ENCODE measurements at regions not wholly inside any gene's neighbourhood (a gene's known extent, or its start where the extent isn't known, plus 50 kb on each side); places are given as distances from the start of the nearest gene placed in this dataset.

- DNase-seq (ENCODE audit: low read depth) = no peak
These were observed 343.3 kb upstream of the AKR1E2 start for GRCh38 chr10:4482659-4483058.

GRCh38 chr10:4481192-4481591 is 344.8 kb upstream of the AKR1E2 start:
- DNase-seq (ENCODE audit: low read depth) = no peak

DNA sequence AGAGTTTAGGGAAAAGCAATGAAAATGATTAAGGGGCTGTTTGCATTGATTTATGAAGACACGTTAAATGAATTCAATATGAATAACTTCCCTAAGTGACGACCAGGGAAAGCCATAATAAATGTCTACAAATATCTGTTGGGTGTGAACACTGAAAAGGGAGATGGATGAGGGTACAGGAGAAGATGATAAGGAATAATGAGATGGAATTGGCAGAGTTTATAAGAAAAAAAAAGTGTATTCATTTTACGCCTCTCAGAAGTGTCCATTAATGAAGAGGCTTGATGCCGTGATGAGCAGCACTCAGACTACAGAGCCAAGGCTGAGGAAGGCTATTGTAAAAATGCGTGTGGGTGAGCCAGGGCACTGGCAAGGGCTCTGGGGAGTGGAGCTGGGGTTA is 346.7 kb upstream of the AKR1E2 start:
- DNase-seq (ENCODE audit: low read depth) = no peak

- no peak for DNase-seq (ENCODE audit: low read depth)
These were observed 348.3 kb upstream of the AKR1E2 start for GRCh38 chr10:4477664-4478063.

GRCh38 chr10:4475827-4476490 is 350.0 kb upstream of the AKR1E2 start:
- DNase-seq (ENCODE audit: low read depth) = no peak

DNA sequence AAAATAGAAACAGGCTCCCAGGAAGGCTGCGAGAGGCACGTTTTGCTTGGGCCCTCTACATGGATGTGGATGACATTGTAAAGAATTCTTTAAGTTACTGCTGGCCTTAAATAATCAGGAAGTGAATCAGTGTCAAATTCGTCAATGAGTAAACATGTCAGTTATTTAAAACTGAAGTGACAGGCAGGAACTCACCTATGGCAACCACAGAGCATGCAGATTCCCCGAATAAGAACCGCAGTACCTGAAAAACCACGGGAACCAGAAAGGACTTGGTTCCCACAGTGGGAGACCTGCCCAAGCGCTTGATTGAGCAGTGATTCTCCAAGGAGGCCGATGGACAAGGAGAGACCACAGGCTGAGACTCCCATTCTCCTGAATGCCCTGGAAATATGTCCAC is 351.2 kb upstream of the AKR1E2 start:
- DNase-seq (ENCODE audit: low read depth) = no peak

DNA sequence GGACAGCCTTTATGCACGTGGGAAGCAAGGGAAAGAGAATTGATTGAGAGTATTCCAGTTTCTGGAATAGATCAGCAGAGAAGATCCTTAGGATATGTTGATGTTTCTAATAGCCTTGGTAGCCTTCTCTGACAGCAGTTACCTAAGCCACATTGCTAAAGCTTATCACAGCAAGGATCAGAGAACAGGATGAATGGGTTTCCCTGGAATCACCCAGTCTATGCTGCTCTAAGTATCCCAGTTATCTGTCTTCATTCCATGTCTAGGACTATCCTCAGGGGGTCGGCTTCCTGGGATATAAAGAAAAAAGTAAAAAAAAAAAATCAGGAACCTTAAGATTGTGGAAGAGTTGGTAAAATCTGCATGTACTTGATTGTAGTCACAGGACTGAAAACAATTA is 352.0 kb upstream of the AKR1E2 start:
- DNase-seq (ENCODE audit: low read depth) = no peak

DNA sequence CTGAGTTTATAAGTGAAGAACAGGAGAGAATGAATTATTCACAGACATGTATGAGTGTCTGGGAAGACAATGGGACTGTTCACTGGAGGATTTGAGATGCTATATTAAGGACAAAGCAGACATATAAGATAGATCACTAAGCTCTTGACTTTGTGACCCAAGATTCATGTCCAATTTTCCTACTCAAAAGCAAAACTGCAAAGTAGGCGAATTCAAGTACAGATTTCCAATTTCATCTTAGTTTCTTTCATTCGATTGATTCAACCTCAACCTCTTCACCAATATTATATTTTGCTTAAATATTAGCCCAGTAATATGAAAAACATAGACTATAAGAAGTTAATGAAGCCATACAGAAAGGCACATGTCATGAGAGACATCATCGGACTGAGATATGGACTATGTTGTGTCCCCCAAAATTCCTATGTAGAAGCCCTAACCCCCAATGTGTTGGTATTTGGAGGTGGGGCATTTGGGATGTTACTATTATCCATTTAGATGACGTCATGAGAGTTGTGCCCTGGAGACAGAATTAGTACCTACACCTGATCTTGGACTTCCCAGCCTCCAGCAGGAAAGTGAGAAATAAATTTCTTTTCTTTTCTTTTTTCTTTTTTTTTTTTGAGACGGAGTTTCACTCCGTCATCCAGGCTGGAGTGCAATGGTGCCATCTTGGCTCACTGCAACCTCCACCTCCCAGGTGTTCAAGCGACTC is 353.7 kb upstream of the AKR1E2 start:
- DNase-seq (ENCODE audit: low read depth) = no peak

DNA sequence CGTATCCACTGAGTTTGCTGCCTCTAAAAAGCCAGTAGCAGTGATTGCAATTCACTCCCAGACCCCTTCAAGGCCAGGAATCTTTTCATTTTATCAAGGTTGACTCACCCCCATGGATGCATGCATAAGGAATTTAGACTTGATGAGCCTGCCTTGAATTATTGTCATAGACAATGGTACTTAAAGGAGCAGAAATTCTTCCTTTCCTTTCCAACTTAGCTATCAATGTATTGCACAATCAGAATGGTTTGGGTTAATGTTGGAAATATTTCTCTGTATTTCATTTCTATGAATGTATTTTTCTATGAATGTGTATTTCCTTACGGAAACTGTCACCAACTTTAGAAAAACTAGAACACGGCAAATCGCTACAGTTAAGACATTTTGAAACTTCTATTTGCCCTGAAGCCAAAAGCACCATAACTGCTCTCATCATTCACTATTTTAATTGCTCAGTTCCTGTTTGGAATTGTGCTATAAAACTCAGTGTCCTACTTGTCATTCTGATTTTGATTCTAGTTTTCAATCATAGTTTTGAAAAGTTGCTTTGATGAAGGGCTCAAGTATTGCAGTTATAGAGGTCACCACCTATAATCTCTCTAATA is 355.7 kb upstream of the AKR1E2 start:
- no peak for DNase-seq (ENCODE audit: low read depth)

DNA sequence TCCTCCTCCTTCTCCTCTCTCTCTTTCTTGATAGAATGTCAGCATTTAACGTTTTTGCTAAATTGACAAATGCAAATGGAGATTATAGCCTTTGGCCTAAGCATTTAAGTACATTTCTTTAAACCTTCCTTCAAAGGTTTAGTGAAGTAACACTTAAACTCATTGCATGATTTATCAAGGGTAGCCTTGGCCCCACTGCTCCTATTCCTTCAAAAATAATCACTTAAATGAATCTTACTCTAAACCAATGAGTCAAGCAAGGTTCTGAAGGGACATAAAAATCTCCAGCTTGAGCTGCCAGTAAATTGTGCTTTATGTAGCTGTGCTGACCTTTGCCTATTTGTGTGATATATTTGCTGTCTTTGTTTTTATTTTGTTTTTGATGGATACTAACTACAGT is 358.5 kb upstream of the AKR1E2 start:
- DNase-seq (ENCODE audit: low read depth) = no peak

DNA sequence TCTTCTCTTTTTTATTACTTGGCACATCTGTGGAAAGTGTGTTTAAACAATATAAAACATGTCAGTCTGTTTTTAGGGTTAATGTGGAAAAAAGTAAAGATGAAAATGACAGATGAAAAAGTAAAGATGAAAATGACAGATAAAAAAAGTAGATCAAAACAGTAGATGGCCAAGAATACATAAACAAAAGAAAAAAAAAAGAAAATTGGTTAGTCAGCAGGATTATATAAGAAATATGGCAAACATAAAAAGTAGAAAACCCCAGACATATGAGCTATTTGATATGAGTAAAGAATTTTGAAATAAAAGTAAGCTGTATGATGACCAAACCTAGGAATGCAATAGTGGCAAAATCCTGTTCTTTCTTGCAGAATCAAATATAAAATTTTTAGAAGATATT is 365.7 kb upstream of the AKR1E2 start:
- DNase-seq (ENCODE audit: low read depth) = no peak

- no peak for DNase-seq (ENCODE audit: low read depth)
These were observed 366.5 kb upstream of the AKR1E2 start for GRCh38 chr10:4459531-4459930.

GRCh38 chr10:4457597-4457996 is 368.4 kb upstream of the AKR1E2 start:
- DNase-seq (ENCODE audit: low read depth) = no peak

DNA sequence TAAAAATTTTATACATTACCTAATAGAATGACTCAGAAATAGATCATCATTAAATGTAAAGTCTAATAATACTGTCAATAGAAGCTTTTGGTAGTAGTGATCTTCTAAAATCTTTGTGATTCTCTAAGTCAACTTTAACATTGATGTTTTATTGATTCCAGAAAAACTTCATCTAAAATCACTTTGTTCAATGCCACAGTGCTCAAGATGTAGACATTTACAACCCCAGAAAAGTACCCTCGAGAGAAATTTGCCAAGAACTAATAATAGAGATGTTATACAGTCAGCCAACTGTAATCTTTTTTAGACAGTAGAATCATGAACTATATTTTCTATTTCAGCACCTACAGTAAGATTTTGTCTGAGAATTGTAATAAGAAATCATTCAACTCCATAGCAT is 369.2 kb upstream of the AKR1E2 start:
- no peak for DNase-seq (ENCODE audit: low read depth)

- DNase-seq (ENCODE audit: low read depth) = no peak
These were observed 369.7 kb upstream of the AKR1E2 start for GRCh38 chr10:4456279-4456678.

DNA sequence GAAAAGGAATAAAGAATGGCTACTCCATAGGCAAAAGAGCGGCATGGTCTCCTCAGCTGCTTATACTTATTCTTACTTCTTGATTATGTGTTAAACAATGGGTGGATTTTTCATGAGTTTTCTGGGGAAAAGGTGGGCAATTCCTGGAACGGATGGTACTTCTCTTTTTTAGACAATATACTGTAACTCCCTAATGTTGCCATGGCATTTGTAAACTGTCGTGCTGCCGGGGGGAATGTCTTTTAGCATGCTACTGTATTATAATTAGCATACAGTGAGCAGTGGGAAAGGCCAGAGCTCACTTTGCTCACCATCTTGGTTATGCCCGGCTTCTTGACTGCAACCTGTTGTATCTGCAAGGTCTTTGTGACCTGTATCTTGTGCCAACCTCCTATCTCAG is 372.1 kb upstream of the AKR1E2 start:
- DNase-seq (ENCODE audit: low read depth) = no peak

DNA sequence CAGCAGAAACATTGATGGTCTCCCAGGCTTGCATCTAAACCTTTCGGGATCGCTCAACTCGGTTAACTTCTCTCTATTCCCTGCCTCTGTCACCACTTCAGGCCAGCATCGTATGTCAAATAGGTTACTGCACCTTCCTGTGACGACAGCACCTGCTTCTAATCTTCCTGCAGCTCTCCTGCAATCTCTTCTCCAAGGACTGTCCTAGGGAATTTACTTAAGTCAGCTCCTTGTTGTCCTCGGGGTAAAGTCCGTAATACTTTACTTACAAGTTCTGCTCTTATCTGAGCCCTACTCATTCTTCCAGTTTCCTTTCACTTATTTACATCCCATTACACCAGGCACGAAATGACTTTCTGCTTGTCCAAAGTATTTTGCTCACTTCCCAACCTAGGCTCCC is 372.7 kb upstream of the AKR1E2 start:
- DNase-seq (ENCODE audit: low read depth) = no peak

- no peak for DNase-seq (ENCODE audit: low read depth)
These were observed 374.8 kb upstream of the AKR1E2 start for GRCh38 chr10:4450981-4451908.

- no peak for DNase-seq (ENCODE audit: low read depth)
These were observed 375.8 kb upstream of the AKR1E2 start for GRCh38 chr10:4450169-4450568.

- DNase-seq (ENCODE audit: low read depth) = no peak
These were observed 378.0 kb upstream of the AKR1E2 start for GRCh38 chr10:4448030-4448429.

- DNase-seq (ENCODE audit: low read depth) = no peak
These were observed 382.6 kb upstream of the AKR1E2 start for GRCh38 chr10:4443419-4443818.

- no peak for DNase-seq (ENCODE audit: low read depth)
These were observed 383.7 kb upstream of the AKR1E2 start for GRCh38 chr10:4442296-4442695.

- DNase-seq (ENCODE audit: low read depth) = no peak
These were observed 385.7 kb upstream of the AKR1E2 start for GRCh38 chr10:4440260-4440659.

Measured in activated T-cell treated with anti-CD3 and anti-CD28 coated beads for 48 hours (primary cell).